WI38 (cell line): ENCODE measurements at regions not wholly inside any gene's neighbourhood (a gene's known extent, or its start where the extent isn't known, plus 50 kb on each side); places are given as distances from the start of the nearest gene placed in this dataset.

ENCODE experiments used
- H3K4me3 ChIP-seq: 2 replicates; pipeline ENCODE4 v1.5.1; 2011; ENCODE audit warnings: low read depth, mild to moderate bottlenecking, control low read depth, low read length
- CTCF ChIP-seq: IDR thresholded peaks from 2 replicates; pipeline ENCODE4 v1.5.1; 2012; ENCODE audit warnings: low read depth, mild to moderate bottlenecking, control low read depth, low read length

GRCh38 chr4:71270901-71271300 lies 67.9 kb upstream of the SLC4A4 start:
- H3K4me3 ChIP-seq = no peak overlapping the region
- no peak for TF ChIP-seq CTCF

- no peak for TF ChIP-seq CTCF
These were observed 65.8 kb upstream of the SLC4A4 start for GRCh38 chr4:71272976-71273375.

GRCh38 chr4:71275004-71275403 lies 63.8 kb upstream of the SLC4A4 start:
- no peak overlapping the region for H3K4me3 ChIP-seq
- TF ChIP-seq CTCF = no peak

More at GRCh38 chr4:71272976-71273375, 65.8 kb upstream of the SLC4A4 start:
- no peak overlapping the region for H3K4me3 ChIP-seq

GRCh38 chr4:71275570-71275969 lies 63.2 kb upstream of the SLC4A4 start:
- no peak for TF ChIP-seq CTCF

GRCh38 chr4:71277353-71277752 lies 61.5 kb upstream of the SLC4A4 start:
- H3K4me3 ChIP-seq = no peak overlapping the region
- no peak for TF ChIP-seq CTCF

More at GRCh38 chr4:71275570-71275969, 63.2 kb upstream of the SLC4A4 start:
- H3K4me3 ChIP-seq = no peak overlapping the region

- TF ChIP-seq CTCF = no peak
- no peak overlapping the region for H3K4me3 ChIP-seq
These were observed 55.1 kb upstream of the SLC4A4 start for GRCh38 chr4:71283642-71284257.

GRCh38 chr4:71287305-71287704 lies 51.5 kb upstream of the SLC4A4 start:
- no peak overlapping the region for H3K4me3 ChIP-seq
- TF ChIP-seq CTCF = no peak
